Activated T-cell treated with anti-CD3 and anti-CD28 coated beads, Interleukin-2, amount 50 U/mL, for 72 hours (primary cell): ENCODE measurements at regions not wholly inside any gene's neighbourhood (a gene's known extent, or its start where the extent isn't known, plus 50 kb on each side); places are given as distances from the start of the nearest gene placed in this dataset.

Experiments
- ATAC-seq, 2 donors: fragments of 150-1000 bp; cut with Tn5 transposase; replicated peaks in 1 of 2; 2 replicates each; pipeline ENCODE4 v1.10.0; 2021; ENCODE audit warnings: moderate library complexity in 2 of 2, mild to moderate bottlenecking in 1 of 2
- DNase-seq, 2 donors: peaks; one replicate each; pipeline ENCODE4 v3.0.0; 2021 to 2022; ENCODE audit warnings: mixed read lengths in 1 of 2
- H3K27ac Mint-ChIP-seq: one replicate; pipeline ENCODE4 v1.8.0; 2022; ENCODE audit warnings: mild to moderate bottlenecking, moderate library complexity, mixed read lengths
- H3K27me3 Mint-ChIP-seq: one replicate; pipeline ENCODE4 v1.8.0; 2022; ENCODE audit warnings: low read depth, mixed read lengths
- H3K36me3 Mint-ChIP-seq, 2 donors: one replicate each; pipeline ENCODE4 v1.8.0; 2022; ENCODE audit warnings: mixed read lengths in 2 of 2, mild to moderate bottlenecking in 1 of 2; ENCODE audit not compliant: insufficient read depth in 2 of 2
- H3K4me1 Mint-ChIP-seq: one replicate; pipeline ENCODE4 v1.8.0; 2022; ENCODE audit warnings: low read depth, mixed read lengths
- H3K4me3 Mint-ChIP-seq, 2 donors: one replicate each; pipeline ENCODE4 v1.8.0; 2022; ENCODE audit warnings: mild to moderate bottlenecking in 2 of 2, mixed read lengths in 2 of 2, moderate library complexity in 2 of 2
- H3K9me3 Mint-ChIP-seq, 2 donors: one replicate each; pipeline ENCODE4 v1.8.0; 2022; ENCODE audit warnings: mixed read lengths in 2 of 2

DNA sequence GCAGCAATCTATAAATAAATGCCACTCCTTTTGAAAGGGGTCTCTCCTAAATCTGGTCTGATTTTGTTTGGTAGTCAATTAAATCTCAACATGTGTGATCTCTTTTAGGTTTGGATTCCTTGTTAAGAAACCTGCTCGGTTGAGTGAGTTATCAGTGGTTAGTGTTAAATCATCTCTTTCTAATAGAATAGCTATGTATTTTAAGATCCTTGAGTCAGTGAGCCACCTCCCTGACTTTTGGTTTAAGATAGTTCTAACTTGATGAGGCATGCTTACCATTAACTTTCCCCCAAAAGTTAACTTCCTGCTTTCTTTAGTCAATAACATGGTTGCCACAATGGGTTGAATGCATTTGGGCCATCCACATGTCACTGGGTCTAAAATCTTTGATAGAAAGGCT lies 93.1 kb upstream of the OLFM3 start:
- H3K4me1 Mint-ChIP-seq, result no peaks in the 10 kb centered on the region
- no peak for DNase-seq
- no peak overlapping the region for H3K27ac Mint-ChIP-seq

DNA sequence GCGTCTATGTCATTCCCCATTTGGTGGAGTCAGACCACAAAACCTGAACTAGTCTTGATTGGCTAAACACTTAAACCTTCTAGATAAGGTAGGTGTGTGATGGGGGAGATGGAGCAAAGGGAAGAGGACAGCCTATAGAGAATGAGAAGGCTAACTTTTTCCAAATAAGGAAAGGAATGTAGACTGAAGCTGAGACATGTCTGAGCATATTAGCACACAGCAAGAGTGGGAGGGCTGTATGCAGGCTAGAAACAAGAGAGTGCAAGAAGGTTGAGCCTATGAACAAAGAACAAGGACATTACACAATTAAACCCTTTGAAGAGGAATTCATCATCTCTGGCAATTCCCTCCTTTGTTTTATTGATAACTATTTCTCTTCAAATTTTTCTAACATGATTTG lies 89.2 kb upstream of the OLFM3 start:
- ATAC-seq, result no peak
- H3K4me3 Mint-ChIP-seq, result no peak overlapping the region
- H3K27ac Mint-ChIP-seq, result no peak overlapping the region
- DNase-seq, result no peak
- peaks cover 0 to 6% of the 10 kb centered on the region in 2 donors for H3K9me3 Mint-ChIP-seq
- no peaks in the 10 kb centered on the region for H3K4me1 Mint-ChIP-seq
- no peaks in the 10 kb centered on the region for H3K27me3 Mint-ChIP-seq
- H3K36me3 Mint-ChIP-seq, result no peaks in the 10 kb centered on the region

More for the DNA sequence above, 93.1 kb upstream of the OLFM3 start:
- ATAC-seq, result no peak
- no peaks in the 10 kb centered on the region for H3K36me3 Mint-ChIP-seq
- peaks cover 0 to 6% of the 10 kb centered on the region in 2 donors for H3K9me3 Mint-ChIP-seq
- no peaks in the 10 kb centered on the region for H3K27me3 Mint-ChIP-seq
- H3K4me3 Mint-ChIP-seq, result no peak overlapping the region

DNA sequence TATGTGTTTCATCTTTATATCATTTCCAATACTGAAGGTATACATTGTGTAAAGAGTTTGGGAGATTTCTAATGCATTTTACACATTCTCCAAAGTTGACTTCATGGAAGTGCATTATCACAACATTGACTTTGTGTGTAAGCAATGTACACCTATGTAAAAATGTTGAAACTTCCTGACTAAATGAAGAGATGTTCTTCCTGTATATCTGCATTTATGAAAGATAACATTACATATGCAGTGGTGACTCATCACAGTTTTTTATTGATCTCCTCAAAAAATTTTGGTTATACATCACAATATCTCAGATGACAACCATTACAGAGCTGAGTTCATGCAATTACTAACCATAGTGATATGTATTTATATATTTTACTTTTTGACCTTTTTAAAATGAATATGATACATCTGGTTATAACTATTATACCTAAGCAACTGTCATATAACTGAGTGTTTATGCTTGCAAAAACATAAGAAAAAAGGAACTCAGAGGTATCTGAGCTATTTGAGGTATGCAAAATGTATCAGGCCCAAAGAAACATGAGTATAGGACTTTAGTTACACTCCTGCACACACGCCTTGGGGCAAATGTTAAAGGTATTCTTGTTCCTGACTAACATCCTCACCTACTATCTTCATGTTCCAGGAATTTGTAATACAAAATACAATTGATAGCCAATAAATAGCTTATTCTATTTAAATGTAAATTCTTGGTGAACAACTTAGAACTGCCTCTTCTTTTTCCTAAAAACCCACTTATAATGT lies 88.2 kb upstream of the OLFM3 start:
- Mint-ChIP-seq H3K9me3 (peaks cover 0 to 6% of the 10 kb centered on the region in 2 donors), H3K27me3 (no peaks in the 10 kb centered on the region), H3K4me1 (no peaks in the 10 kb centered on the region), H3K36me3 (no peaks in the 10 kb centered on the region), H3K27ac (no peak overlapping the region), H3K4me3 (no peak overlapping the region)
- DNase-seq (no peak), ATAC-seq (no peak)

DNA sequence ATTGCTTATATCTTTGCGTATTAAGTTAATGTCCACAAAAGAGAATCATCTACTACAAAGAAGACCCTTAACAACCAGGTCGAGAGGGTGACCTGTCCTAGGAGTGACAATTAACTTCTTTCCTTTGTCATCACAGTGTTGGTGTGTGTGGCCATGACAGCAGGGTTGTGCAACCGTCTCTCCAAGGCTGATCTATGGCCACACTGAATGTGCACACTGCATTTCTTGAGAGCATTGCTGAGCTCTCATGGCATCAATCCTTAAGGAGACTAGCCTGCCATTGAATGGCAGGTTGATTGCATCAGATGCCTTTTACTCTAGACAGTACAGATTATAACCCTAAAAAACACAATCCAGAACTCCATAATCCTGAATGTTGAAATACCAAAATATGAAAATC lies 86.5 kb upstream of the OLFM3 start:
- ATAC-seq (no peak), DNase-seq (no peak)
- Mint-ChIP-seq H3K4me3 (no peak overlapping the region), H3K36me3 (no peaks in the 10 kb centered on the region), H3K9me3 (peaks cover 0 to 8% of the 10 kb centered on the region in 2 donors), H3K27me3 (no peaks in the 10 kb centered on the region), H3K27ac (no peak overlapping the region), H3K4me1 (no peaks in the 10 kb centered on the region)

DNA sequence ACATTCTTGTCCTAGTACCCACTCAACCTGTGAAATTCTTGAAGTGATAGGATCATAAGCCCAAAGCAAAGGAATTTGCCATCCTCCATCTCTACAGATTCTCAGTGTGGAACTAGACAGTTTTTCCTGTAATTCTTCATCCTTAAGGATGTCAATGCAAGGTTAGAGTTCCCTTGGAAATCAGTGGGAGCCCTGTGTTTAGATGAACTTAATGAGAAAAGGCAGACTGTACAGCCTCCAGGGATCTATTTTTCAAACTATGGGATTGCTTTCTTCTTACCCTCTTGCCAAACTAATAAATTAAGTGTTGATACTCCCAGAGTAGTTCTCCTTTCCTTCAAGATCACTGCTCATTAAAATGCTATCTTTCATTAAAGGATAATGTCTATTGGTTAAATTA lies 78.1 kb upstream of the OLFM3 start:
- Mint-ChIP-seq H3K36me3 (no peaks in the 10 kb centered on the region), H3K4me3 (no peak overlapping the region), H3K4me1 (no peaks in the 10 kb centered on the region), H3K27me3 (no peaks in the 10 kb centered on the region), H3K27ac (no peak overlapping the region), H3K9me3 (peaks cover 2 to 3% of the 10 kb centered on the region in 2 donors)
- ATAC-seq (no peak), DNase-seq (no peak)

DNA sequence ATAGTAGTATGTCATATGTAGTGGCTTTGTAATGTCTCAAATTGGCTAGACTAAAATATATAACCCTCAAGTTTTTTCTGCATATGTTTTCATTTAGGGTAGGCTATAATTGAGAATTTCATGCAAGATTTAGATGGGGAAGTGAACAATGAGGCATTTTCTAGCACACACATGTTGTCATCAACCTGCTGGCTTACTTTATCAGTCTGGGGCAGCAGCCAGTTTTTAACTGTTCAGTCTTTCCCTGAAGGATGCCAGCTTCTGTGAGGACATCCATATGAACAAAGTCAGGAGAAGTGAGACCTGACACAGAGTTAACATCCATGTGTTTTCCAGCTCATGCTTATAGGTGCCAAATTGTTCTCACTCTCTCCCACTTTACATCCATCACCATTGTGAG lies 74.7 kb upstream of the OLFM3 start:
- Mint-ChIP-seq H3K9me3 (peaks cover 2 to 4% of the 10 kb centered on the region in 2 donors), H3K4me1 (no peaks in the 10 kb centered on the region)

DNA sequence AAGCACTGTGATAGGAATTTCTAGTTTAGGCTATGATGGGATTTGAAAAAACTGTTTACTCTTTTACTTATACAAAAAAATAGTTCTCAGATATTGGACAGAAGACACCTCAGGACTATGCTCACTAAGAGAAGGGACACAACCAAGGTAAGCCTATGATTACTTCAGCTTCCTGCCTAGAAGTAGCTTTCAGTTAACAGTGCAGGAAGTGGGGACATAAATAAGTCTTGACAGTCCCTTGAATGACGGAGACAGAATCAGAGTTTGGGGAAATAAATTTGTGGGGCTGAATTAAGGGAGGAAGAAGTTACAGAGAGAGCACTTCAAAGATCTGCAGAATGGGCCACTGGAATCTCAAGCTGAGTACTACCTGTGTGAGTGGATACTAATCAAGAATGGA lies 53.8 kb upstream of the OLFM3 start:
- H3K4me1 Mint-ChIP-seq, result no peaks in the 10 kb centered on the region
- H3K4me3 Mint-ChIP-seq, result no peak overlapping the region
- no peaks in the 10 kb centered on the region for H3K36me3 Mint-ChIP-seq
- ATAC-seq (no peak), DNase-seq (no peak)
- H3K9me3 Mint-ChIP-seq, result peaks cover 0 to 5% of the 10 kb centered on the region in 2 donors
- H3K27me3 Mint-ChIP-seq, result no peaks in the 10 kb centered on the region
- H3K27ac Mint-ChIP-seq, result no peak overlapping the region

More for the DNA sequence above, 74.7 kb upstream of the OLFM3 start:
- H3K27ac Mint-ChIP-seq, result no peak overlapping the region
- H3K27me3 Mint-ChIP-seq, result no peaks in the 10 kb centered on the region
- DNase-seq, result no peak
- no peak for ATAC-seq
- H3K36me3 Mint-ChIP-seq, result no peaks in the 10 kb centered on the region
- no peak overlapping the region for H3K4me3 Mint-ChIP-seq

DNA sequence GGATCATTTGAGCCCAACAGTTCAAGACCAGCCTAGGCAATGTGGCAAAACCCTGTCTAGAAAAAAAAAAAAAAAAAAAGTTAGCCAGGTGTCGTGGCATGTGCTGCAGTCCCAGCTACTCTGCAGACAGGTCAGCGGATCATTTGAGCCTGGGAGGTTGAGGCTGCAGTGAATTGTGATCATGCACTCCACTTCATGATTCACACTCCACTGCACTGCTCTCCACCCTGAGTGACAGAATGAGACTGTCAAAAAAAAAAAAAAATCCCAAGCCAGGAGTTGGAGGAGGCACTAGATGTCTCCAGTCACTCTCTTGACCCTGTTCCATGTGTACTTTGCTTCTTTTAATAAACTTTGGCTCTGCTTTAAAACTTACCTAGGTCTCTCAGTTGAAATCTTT lies 51.0 kb upstream of the OLFM3 start:
- Mint-ChIP-seq H3K27me3 (no peaks in the 10 kb centered on the region), H3K9me3 (peaks cover 0 to 5% of the 10 kb centered on the region in 2 donors), H3K4me1 (no peaks in the 10 kb centered on the region), H3K4me3 (no peak overlapping the region), H3K36me3 (no peaks in the 10 kb centered on the region), H3K27ac (no peak overlapping the region)
- DNase-seq, result no peak
- no peak for ATAC-seq
